Germinal center (tissue), 1 donor: ENCODE measurements at regions not wholly inside any gene's neighbourhood (a gene's known extent, or its start where the extent isn't known, plus 50 kb on each side); places are given as distances from the start of the nearest gene placed in this dataset.

Experiments
- DNase-seq: peaks from one replicate; pipeline ENCODE4 v3.0.0; 2012; ENCODE audit warnings: mixed read lengths, low spot score

GRCh38 chr5:18113721-18114120, 479.5 kb downstream of the TAF11L14 start:
- no peak for DNase-seq

GRCh38 chr5:18114151-18114757, 480.0 kb downstream of the TAF11L14 start:
- DNase-seq, result no peak

- DNase-seq, result no peak
These were observed 483.7 kb downstream of the TAF11L14 start for GRCh38 chr5:18117968-18118367.

GRCh38 chr5:18119156-18119785, 485.0 kb downstream of the TAF11L14 start:
- no peak for DNase-seq

- DNase-seq, result no peak
These were observed 507.0 kb downstream of the TAF11L14 start for GRCh38 chr5:18141222-18141621.

- DNase-seq, result no peak
These were observed 508.6 kb downstream of the TAF11L14 start for GRCh38 chr5:18142831-18143230.

GRCh38 chr5:18152671-18153070, 518.4 kb downstream of the TAF11L14 start:
- DNase-seq, result no peak

- DNase-seq, result no peak
These were observed 523.9 kb downstream of the TAF11L14 start for GRCh38 chr5:18158166-18158565.

- no peak for DNase-seq
These were observed 525.1 kb downstream of the TAF11L14 start for GRCh38 chr5:18159331-18159730.

GRCh38 chr5:18171684-18172083, 537.4 kb downstream of the TAF11L14 start:
- DNase-seq, result no peak

- DNase-seq, result no peak
These were observed 545.3 kb downstream of the TAF11L14 start for GRCh38 chr5:18179579-18179978.

GRCh38 chr5:18181575-18181974, 547.3 kb downstream of the TAF11L14 start:
- DNase-seq, result no peak

GRCh38 chr5:18195910-18196309, 561.6 kb downstream of the TAF11L14 start:
- DNase-seq, result no peak

- no peak for DNase-seq
These were observed 563.5 kb downstream of the TAF11L14 start for GRCh38 chr5:18197734-18198133.

- DNase-seq, result no peak
These were observed 567.9 kb downstream of the TAF11L14 start for GRCh38 chr5:18202164-18202563.

- DNase-seq, result no peak
These were observed 569.0 kb downstream of the TAF11L14 start for GRCh38 chr5:18203296-18203695.

- no peak for DNase-seq
These were observed 579.4 kb downstream of the TAF11L14 start for GRCh38 chr5:18213666-18214065.

GRCh38 chr5:18216016-18216415, 581.8 kb downstream of the TAF11L14 start:
- no peak for DNase-seq

GRCh38 chr5:18216729-18217128, 582.5 kb downstream of the TAF11L14 start:
- DNase-seq, result no peak

GRCh38 chr5:18219241-18219640, 585.0 kb downstream of the TAF11L14 start:
- no peak for DNase-seq

- no peak for DNase-seq
These were observed 586.4 kb downstream of the TAF11L14 start for GRCh38 chr5:18220631-18221030.

- no peak for DNase-seq
These were observed 602.1 kb downstream of the TAF11L14 start for GRCh38 chr5:18236386-18236785.

- DNase-seq, result no peak
These were observed 604.1 kb downstream of the TAF11L14 start for GRCh38 chr5:18238321-18238720.

- no peak for DNase-seq
These were observed 606.7 kb downstream of the TAF11L14 start for GRCh38 chr5:18240971-18241370.
